Natural killer cell (primary cell): ENCODE measurements at regions not wholly inside any gene's neighbourhood (a gene's known extent, or its start where the extent isn't known, plus 50 kb on each side); places are given as distances from the start of the nearest gene placed in this dataset.
A peak's percentile ranks its signal among the peaks of the same experiment; 100 is the strongest.

ENCODE experiments used
- ATAC-seq, 3 donors: fragments of 150-1000 bp in 2 of 3; fragments of 200-7000 bp in 1 of 3; cut with Tn5 transposase; 1 replicate in 1 of 3; 2 replicates in 2 of 3; pipeline ENCODE4 v1.10.0; 2021; ENCODE audit warnings: mild to moderate bottlenecking in 2 of 3, moderate library complexity in 2 of 3
- DNase-seq, 2 donors: peaks; one replicate each; pipeline versions ENCODE4 v3.0.0 to v3.0.0-alpha.2; 2013 to 2021; ENCODE audit warnings: mixed read lengths in 1 of 2
- H3K27ac ChIP-seq: one replicate; pipeline ENCODE4 v1.5.1; 2013; ENCODE audit warnings: mild to moderate bottlenecking, low read length
- H3K27me3 ChIP-seq: one replicate; pipeline ENCODE4 v1.6.1; 2013; ENCODE audit warnings: low read length; ENCODE audit not compliant: control insufficient read depth, insufficient read depth
- H3K36me3 ChIP-seq: one replicate; pipeline ENCODE4 v1.6.1; 2013; ENCODE audit warnings: low read length; ENCODE audit not compliant: control insufficient read depth, insufficient read depth
- H3K4me1 ChIP-seq: one replicate; pipeline ENCODE4 v1.6.1; 2013; ENCODE audit warnings: low read length; ENCODE audit not compliant: control insufficient read depth, insufficient read depth
- H3K4me3 ChIP-seq: one replicate; pipeline ENCODE4 v1.5.1; 2013; ENCODE audit warnings: low read length
- H3K9me3 ChIP-seq: one replicate; pipeline ENCODE4 v1.6.1; 2013; ENCODE audit warnings: low read length; ENCODE audit not compliant: control insufficient read depth, insufficient read depth
- H3K27ac Mint-ChIP-seq, 2 donors: one replicate each; pipeline ENCODE4 v1.8.0; 2022; ENCODE audit warnings: mild to moderate bottlenecking in 2 of 2, mixed read lengths in 2 of 2, moderate library complexity in 1 of 2
- H3K27me3 Mint-ChIP-seq, 2 donors: one replicate each; pipeline ENCODE4 v1.8.0; 2022; ENCODE audit warnings: low read depth in 2 of 2, mixed read lengths in 2 of 2
- H3K36me3 Mint-ChIP-seq: one replicate; pipeline ENCODE4 v1.8.0; 2022; ENCODE audit warnings: mixed read lengths
- H3K4me1 Mint-ChIP-seq, 2 donors: one replicate each; pipeline ENCODE4 v1.8.0; 2022; ENCODE audit warnings: mixed read lengths in 2 of 2
- H3K4me3 Mint-ChIP-seq: one replicate; pipeline ENCODE4 v1.8.0; 2022; ENCODE audit warnings: mild to moderate bottlenecking, moderate library complexity, mixed read lengths
- H3K9me3 Mint-ChIP-seq, 2 donors: one replicate each; pipeline ENCODE4 v1.8.0; 2022; ENCODE audit warnings: mixed read lengths in 2 of 2
- WGBS: methylation state at CpG from one replicate; pipeline ENCODE4 v1.1.7; 2013; ENCODE audit warnings: missing lambda C conversion rate; ENCODE audit not compliant: insufficient coverage; 5-methylcytosine and 5-hydroxymethylcytosine counted together
- intact Hi-C: fragments of 100-400 bp; cut with micrococcal nuclease; formaldehyde crosslinking; loops from one replicate; pipeline ENCODE4 v1.14.2; 2022
- TF ChIP-seq, protein P1 (sequence below): fragments of 200-600 bp; IDR thresholded peaks from one replicate; pipeline ENCODE4 v1.8.0; 2022; ENCODE audit warnings: antibody characterized with exemption

GRCh38 chr9:16928179-16928945, 57.9 kb upstream of the BNC2 start:
- H3K9me3 Mint-ChIP-seq, result no peaks in the 10 kb centered on the region
- Histone ChIP-seq H3K36me3 (no peaks in the 10 kb centered on the region), H3K4me1 (peaks cover 4% of the 10 kb centered on the region), H3K9me3 (no peaks in the 10 kb centered on the region), H3K4me3 (no peak overlapping the region), H3K27ac (no peak overlapping the region), H3K27me3 (no peaks in the 10 kb centered on the region)
- WGBS, result 81% methylated on average over 5 of the region's 5 CpGs
- no peak overlapping the region for H3K27ac Mint-ChIP-seq
- H3K4me3 Mint-ChIP-seq, result no peak overlapping the region
- no peaks in the 10 kb centered on the region for H3K27me3 Mint-ChIP-seq
- H3K4me1 Mint-ChIP-seq, result peaks cover 5 to 8% of the 10 kb centered on the region in 2 donors
- DNase-seq, result no peak
- TF ChIP-seq, protein P1, sequence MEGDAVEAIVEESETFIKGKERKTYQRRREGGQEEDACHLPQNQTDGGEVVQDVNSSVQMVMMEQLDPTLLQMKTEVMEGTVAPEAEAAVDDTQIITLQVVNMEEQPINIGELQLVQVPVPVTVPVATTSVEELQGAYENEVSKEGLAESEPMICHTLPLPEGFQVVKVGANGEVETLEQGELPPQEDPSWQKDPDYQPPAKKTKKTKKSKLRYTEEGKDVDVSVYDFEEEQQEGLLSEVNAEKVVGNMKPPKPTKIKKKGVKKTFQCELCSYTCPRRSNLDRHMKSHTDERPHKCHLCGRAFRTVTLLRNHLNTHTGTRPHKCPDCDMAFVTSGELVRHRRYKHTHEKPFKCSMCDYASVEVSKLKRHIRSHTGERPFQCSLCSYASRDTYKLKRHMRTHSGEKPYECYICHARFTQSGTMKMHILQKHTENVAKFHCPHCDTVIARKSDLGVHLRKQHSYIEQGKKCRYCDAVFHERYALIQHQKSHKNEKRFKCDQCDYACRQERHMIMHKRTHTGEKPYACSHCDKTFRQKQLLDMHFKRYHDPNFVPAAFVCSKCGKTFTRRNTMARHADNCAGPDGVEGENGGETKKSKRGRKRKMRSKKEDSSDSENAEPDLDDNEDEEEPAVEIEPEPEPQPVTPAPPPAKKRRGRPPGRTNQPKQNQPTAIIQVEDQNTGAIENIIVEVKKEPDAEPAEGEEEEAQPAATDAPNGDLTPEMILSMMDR, result no peak
- no peaks in the 10 kb centered on the region for H3K36me3 Mint-ChIP-seq
- intact Hi-C loops, result no loop called here
- ATAC-seq, result no peak

DNA sequence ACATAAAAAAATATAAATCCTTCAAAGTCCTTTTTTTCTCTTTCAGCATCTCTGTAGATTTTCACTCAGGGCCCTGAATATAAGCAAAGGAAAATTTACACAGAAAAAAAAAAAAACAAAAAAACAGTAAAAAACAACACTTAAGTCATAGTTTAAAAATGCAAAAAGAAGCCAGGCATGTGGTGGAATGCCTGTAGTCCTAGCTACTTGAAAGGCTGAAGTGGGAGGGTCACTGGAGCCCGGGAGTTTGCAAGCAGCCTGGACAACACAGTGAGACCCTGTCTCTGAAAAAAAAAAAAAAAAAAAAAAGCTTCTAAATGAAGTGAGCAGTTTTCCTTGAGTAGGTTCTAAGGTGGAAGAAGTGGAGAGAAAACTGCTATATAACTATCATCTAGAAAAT, 55.0 kb upstream of the BNC2 start:
- intact Hi-C loops, result no loop called here
- DNase-seq, result no peak
- H3K27me3 Mint-ChIP-seq, result no peaks in the 10 kb centered on the region
- TF ChIP-seq, protein P1, result no peak
- no peak overlapping the region for H3K27ac Mint-ChIP-seq
- no peak overlapping the region for H3K4me3 ChIP-seq
- peaks cover 4% of the 10 kb centered on the region for H3K4me1 ChIP-seq
- H3K9me3 ChIP-seq, result no peaks in the 10 kb centered on the region
- no peak for ATAC-seq
- no peak overlapping the region for H3K4me3 Mint-ChIP-seq
- H3K9me3 Mint-ChIP-seq, result no peaks in the 10 kb centered on the region
- H3K27me3 ChIP-seq, result no peaks in the 10 kb centered on the region
- peaks cover 5 to 14% of the 10 kb centered on the region in 2 donors for H3K4me1 Mint-ChIP-seq
- H3K36me3 Mint-ChIP-seq, result no peaks in the 10 kb centered on the region
- no peaks in the 10 kb centered on the region for H3K36me3 ChIP-seq
- 86% methylated on average over 1 of the region's 1 CpG for WGBS
- no peak overlapping the region for H3K27ac ChIP-seq

GRCh38 chr9:16924311-16924915, 53.9 kb upstream of the BNC2 start:
- H3K4me1 ChIP-seq, result peaks cover 4% of the 10 kb centered on the region
- WGBS, result 95% methylated on average over 32 of the region's 32 CpGs
- no peaks in the 10 kb centered on the region for H3K9me3 Mint-ChIP-seq
- H3K36me3 Mint-ChIP-seq, result no peaks in the 10 kb centered on the region
- H3K27ac Mint-ChIP-seq, result peak overlapping the region in 1 of 2 donors; percentile 63
- DNase-seq (no peak), ATAC-seq (no peak)
- no peak overlapping the region for H3K4me3 ChIP-seq
- H3K4me3 Mint-ChIP-seq, result no peak overlapping the region
- H3K27me3 ChIP-seq, result no peaks in the 10 kb centered on the region
- no peak overlapping the region for H3K27ac ChIP-seq
- peaks cover 4 to 6% of the 10 kb centered on the region in 2 donors for H3K27me3 Mint-ChIP-seq
- H3K9me3 ChIP-seq, result no peaks in the 10 kb centered on the region
- TF ChIP-seq, protein P1, result no peak
- no peaks in the 10 kb centered on the region for H3K36me3 ChIP-seq
- intact Hi-C loops, result loop anchor here (5.0 kb wide), 1 partner anchor 52 kb away; the partner anchor contains the start of gene BNC2
- H3K4me1 Mint-ChIP-seq, result peaks cover 5 to 14% of the 10 kb centered on the region in 2 donors
